ENCODE measurements at regions not wholly inside any gene's neighbourhood (a gene's known extent, or its start where the extent isn't known, plus 50 kb on each side); places are given as distances from the start of the nearest gene placed in this dataset.

DNA sequence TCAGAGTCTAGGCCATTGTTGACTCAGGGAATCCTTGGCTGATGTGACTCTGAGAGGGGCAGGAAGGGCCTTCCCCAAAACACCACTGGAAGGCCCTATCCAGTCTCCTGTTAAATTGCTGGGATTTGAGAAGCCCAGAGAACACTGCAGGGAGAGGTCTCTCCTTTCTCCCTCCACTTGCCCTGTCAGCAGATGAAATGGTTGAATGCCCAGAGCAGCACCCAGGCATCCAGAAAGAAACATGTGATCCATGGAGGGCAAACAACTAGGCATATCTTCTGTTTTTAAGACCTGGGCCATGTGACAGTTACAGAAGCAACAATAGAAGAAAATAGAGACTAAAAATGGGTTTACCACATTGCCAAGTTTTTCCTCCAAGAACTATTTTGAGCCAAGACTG, 291.1 kb downstream of the QDPR start:
- TF ChIP-seq CREB1 (CRISPR knock-in tag; IDR thresholded peaks at IDR 0.05; ENCODE audit: low read depth) (no peak), POLR2AphosphoS5 (IDR thresholded peaks at IDR 0.05; ENCODE audit: low read depth) (no peak)
- TF ChIP-seq, protein P1, sequence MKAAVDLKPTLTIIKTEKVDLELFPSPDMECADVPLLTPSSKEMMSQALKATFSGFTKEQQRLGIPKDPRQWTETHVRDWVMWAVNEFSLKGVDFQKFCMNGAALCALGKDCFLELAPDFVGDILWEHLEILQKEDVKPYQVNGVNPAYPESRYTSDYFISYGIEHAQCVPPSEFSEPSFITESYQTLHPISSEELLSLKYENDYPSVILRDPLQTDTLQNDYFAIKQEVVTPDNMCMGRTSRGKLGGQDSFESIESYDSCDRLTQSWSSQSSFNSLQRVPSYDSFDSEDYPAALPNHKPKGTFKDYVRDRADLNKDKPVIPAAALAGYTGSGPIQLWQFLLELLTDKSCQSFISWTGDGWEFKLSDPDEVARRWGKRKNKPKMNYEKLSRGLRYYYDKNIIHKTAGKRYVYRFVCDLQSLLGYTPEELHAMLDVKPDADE (IDR thresholded peaks at IDR 0.05), result no peak
- TF ChIP-seq, protein P2, sequence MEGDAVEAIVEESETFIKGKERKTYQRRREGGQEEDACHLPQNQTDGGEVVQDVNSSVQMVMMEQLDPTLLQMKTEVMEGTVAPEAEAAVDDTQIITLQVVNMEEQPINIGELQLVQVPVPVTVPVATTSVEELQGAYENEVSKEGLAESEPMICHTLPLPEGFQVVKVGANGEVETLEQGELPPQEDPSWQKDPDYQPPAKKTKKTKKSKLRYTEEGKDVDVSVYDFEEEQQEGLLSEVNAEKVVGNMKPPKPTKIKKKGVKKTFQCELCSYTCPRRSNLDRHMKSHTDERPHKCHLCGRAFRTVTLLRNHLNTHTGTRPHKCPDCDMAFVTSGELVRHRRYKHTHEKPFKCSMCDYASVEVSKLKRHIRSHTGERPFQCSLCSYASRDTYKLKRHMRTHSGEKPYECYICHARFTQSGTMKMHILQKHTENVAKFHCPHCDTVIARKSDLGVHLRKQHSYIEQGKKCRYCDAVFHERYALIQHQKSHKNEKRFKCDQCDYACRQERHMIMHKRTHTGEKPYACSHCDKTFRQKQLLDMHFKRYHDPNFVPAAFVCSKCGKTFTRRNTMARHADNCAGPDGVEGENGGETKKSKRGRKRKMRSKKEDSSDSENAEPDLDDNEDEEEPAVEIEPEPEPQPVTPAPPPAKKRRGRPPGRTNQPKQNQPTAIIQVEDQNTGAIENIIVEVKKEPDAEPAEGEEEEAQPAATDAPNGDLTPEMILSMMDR (conservative IDR thresholded peaks at IDR 0.05; ENCODE audit: low read depth in 2 of 2), result no peak
- DNase-seq (ENCODE audit: low spot score), result no peak

DNA sequence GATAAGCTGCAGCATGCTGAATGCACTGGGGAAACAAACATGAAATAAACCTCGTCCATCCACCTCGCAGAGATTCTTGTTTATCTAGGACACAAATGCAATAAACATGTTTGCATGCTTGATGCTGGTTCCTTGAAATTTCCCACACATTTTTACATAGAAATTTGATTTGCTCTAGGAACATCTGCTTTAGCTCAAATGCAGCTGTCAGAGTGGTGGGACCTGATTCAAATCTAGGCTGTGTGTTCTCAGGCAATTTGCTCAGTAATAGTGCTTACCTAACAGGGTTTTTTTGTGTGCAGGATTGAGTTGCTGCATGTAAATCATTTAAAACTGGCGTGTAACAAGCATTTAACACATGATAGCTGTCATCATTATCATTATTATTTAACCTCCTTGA, 293.1 kb downstream of the QDPR start:
- ATAC-seq, result no peak
- peaks cover 3% of the 10 kb centered on the region for H3K27me3 Mint-ChIP-seq (ENCODE audit: insufficient read depth, low read depth, poor library complexity)
- no peaks in the 10 kb centered on the region for H3K4me1 Mint-ChIP-seq

More for the DNA sequence above, 291.1 kb downstream of the QDPR start:
- no peaks in the 10 kb centered on the region for H3K27me3 ChIP-seq (ENCODE audit: insufficient read depth)
- H3K79me2 ChIP-seq (replicated peaks; ENCODE audit: insufficient read depth), result no peaks in the 10 kb centered on the region
- no peak overlapping the region for H3K27ac ChIP-seq (ENCODE audit: low read depth)
- H3K36me3 ChIP-seq (ENCODE audit: insufficient read depth), result no peaks in the 10 kb centered on the region
- peaks cover 5% of the 10 kb centered on the region for H3K36me3 Mint-ChIP-seq (ENCODE audit: low read depth)
- peaks cover 5% of the 10 kb centered on the region; the same call in 1 of the 2 replicates for H3K9me2 ChIP-seq (ENCODE audit: insufficient read depth)
- no peak overlapping the region for H3K4me2 ChIP-seq
- no peak overlapping the region for H3K4me3 Mint-ChIP-seq
- H3K9me3 Mint-ChIP-seq, result peaks cover 6% of the 10 kb centered on the region
- H3K4me1 ChIP-seq (ENCODE audit: insufficient read depth), result no peaks in the 10 kb centered on the region
- no peaks in the 10 kb centered on the region for H3K4me1 Mint-ChIP-seq
- peaks cover 2% of the 10 kb centered on the region for H3K27me3 Mint-ChIP-seq (ENCODE audit: insufficient read depth, low read depth, poor library complexity)
- no peak for ATAC-seq
- H3K27ac Mint-ChIP-seq, result no peak overlapping the region
- H2AFZ ChIP-seq, result 0 out of 2 replicates have a peak overlapping the region, but pooled peaks have one; percentile 23
- H4K20me1 ChIP-seq (replicated peaks; ENCODE audit: insufficient read depth), result no peaks in the 10 kb centered on the region
- no peaks in the 10 kb centered on the region for H3F3A ChIP-seq (replicated peaks; ENCODE audit: low read depth)
- H3K4me3 ChIP-seq, result no peak overlapping the region

More for the DNA sequence above, 293.1 kb downstream of the QDPR start:
- Mint-ChIP-seq H3K9me3 (peaks cover 26% of the 10 kb centered on the region), H3K4me3 (no peak overlapping the region), H3K36me3 (ENCODE audit: low read depth) (peaks cover 24% of the 10 kb centered on the region), H3K27ac (no peak overlapping the region)
- peaks cover 9% of the 10 kb centered on the region for H3K36me3 ChIP-seq (ENCODE audit: insufficient read depth)
- no peak overlapping the region for H2AFZ ChIP-seq
- DNase-seq (ENCODE audit: low spot score), result no peak
- H3F3A ChIP-seq (replicated peaks; ENCODE audit: low read depth), result no peaks in the 10 kb centered on the region
- no peak overlapping the region for H3K4me3 ChIP-seq
- TF ChIP-seq POLR2AphosphoS5 (IDR thresholded peaks at IDR 0.05; ENCODE audit: low read depth) (no peak), STAT1 (IDR thresholded peaks at IDR 0.05; ENCODE audit: unreplicated experiment) (no peak), NANOG (IDR thresholded peaks at IDR 0.05; ENCODE audit: borderline replicate concordance) (no peak), JUNB (IDR thresholded peaks at IDR 0.05; ENCODE audit: unreplicated experiment) (no peak), ZNF114 (CRISPR knock-in tag; IDR thresholded peaks at IDR 0.05) (no peak), EZH2phosphoT487 (IDR thresholded peaks at IDR 0.05; ENCODE audit: unreplicated experiment) (no peak), CREB1 (CRISPR knock-in tag; IDR thresholded peaks at IDR 0.05; ENCODE audit: low read depth) (no peak)
- TF ChIP-seq, protein P1 (IDR thresholded peaks at IDR 0.05), result no peak
- TF ChIP-seq, protein P3, sequence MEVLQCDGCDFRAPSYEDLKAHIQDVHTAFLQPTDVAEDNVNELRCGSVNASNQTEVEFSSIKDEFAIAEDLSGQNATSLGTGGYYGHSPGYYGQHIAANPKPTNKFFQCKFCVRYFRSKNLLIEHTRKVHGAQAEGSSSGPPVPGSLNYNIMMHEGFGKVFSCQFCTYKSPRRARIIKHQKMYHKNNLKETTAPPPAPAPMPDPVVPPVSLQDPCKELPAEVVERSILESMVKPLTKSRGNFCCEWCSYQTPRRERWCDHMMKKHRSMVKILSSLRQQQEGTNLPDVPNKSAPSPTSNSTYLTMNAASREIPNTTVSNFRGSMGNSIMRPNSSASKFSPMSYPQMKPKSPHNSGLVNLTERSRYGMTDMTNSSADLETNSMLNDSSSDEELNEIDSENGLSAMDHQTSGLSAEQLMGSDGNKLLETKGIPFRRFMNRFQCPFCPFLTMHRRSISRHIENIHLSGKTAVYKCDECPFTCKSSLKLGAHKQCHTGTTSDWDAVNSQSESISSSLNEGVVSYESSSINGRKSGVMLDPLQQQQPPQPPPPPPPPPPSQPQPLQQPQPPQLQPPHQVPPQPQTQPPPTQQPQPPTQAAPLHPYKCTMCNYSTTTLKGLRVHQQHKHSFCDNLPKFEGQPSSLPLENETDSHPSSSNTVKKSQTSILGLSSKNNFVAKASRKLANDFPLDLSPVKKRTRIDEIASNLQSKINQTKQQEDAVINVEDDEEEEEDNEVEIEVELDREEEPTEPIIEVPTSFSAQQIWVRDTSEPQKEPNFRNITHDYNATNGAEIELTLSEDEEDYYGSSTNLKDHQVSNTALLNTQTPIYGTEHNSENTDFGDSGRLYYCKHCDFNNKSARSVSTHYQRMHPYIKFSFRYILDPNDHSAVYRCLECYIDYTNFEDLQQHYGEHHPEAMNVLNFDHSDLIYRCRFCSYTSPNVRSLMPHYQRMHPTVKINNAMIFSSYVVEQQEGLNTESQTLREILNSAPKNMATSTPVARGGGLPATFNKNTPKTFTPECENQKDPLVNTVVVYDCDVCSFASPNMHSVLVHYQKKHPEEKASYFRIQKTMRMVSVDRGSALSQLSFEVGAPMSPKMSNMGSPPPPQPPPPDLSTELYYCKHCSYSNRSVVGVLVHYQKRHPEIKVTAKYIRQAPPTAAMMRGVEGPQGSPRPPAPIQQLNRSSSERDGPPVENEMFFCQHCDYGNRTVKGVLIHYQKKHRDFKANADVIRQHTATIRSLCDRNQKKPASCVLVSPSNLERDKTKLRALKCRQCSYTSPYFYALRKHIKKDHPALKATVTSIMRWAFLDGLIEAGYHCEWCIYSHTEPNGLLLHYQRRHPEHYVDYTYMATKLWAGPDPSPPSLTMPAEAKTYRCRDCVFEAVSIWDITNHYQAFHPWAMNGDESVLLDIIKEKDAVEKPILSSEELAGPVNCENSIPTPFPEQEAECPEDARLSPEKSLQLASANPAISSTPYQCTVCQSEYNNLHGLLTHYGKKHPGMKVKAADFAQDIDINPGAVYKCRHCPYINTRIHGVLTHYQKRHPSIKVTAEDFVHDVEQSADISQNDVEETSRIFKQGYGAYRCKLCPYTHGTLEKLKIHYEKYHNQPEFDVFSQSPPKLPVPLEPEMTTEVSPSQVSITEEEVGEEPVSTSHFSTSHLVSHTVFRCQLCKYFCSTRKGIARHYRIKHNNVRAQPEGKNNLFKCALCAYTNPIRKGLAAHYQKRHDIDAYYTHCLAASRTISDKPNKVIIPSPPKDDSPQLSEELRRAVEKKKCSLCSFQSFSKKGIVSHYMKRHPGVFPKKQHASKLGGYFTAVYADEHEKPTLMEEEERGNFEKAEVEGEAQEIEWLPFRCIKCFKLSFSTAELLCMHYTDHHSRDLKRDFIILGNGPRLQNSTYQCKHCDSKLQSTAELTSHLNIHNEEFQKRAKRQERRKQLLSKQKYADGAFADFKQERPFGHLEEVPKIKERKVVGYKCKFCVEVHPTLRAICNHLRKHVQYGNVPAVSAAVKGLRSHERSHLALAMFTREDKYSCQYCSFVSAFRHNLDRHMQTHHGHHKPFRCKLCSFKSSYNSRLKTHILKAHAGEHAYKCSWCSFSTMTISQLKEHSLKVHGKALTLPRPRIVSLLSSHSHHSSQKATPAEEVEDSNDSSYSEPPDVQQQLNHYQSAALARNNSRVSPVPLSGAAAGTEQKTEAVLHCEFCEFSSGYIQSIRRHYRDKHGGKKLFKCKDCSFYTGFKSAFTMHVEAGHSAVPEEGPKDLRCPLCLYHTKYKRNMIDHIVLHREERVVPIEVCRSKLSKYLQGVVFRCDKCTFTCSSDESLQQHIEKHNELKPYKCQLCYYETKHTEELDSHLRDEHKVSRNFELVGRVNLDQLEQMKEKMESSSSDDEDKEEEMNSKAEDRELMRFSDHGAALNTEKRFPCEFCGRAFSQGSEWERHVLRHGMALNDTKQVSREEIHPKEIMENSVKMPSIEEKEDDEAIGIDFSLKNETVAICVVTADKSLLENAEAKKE (CRISPR knock-in tag; IDR thresholded peaks at IDR 0.05), result no peak
- no peak overlapping the region for H3K4me2 ChIP-seq
- H3K27ac ChIP-seq (ENCODE audit: low read depth), result no peak overlapping the region
- H3K79me2 ChIP-seq (replicated peaks; ENCODE audit: insufficient read depth), result no peaks in the 10 kb centered on the region
- no peaks in the 10 kb centered on the region for H4K20me1 ChIP-seq (replicated peaks; ENCODE audit: insufficient read depth)
- H3K27me3 ChIP-seq (ENCODE audit: insufficient read depth), result no peaks in the 10 kb centered on the region
- no peaks in the 10 kb centered on the region for H3K4me1 ChIP-seq (ENCODE audit: insufficient read depth)
- peaks cover 5% of the 10 kb centered on the region; the same call in 1 of the 2 replicates for H3K9me2 ChIP-seq (ENCODE audit: insufficient read depth)

Data from GM23338 (cell line).